MV-4-11 (cell line): ENCODE measurements at regions not wholly inside any gene's neighbourhood (a gene's known extent, or its start where the extent isn't known, plus 50 kb on each side); places are given as distances from the start of the nearest gene placed in this dataset.
A peak's percentile ranks its signal among the peaks of the same experiment; 100 is the strongest.

ENCODE experiments used
- DNase-seq: peaks from one replicate; lab custom pipeline; 2025; lab: John Stamatoyannopoulos, UW

GRCh38 chr6:92634561-92634960 lies 784.8 kb downstream of the EPHA7 start:
- no peak for DNase-seq

- DNase-seq = no peak
Measured at GRCh38 chr6:92623431-92623830, 795.9 kb downstream of the EPHA7 start.

DNA sequence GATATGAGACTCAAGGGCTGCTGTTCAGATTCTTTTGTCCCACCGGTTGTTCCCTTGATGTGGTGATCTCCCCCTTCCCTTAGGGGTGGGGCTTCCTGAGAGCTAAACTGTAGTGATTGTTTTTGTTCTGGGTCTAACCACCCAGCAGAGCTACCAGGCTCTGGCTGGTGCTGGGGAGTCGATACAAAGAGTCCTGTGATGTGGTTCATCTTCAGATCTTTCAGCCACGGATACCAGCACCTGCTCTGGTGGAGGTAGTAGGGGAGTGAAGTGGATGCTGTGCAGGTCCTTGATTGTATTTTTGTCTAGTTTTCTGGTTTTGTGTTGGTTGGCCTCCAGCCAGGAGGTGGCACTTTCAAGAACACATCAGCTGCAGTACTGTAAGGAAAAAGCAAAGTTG lies 801.6 kb downstream of the EPHA7 start:
- DNase-seq = no peak

DNA sequence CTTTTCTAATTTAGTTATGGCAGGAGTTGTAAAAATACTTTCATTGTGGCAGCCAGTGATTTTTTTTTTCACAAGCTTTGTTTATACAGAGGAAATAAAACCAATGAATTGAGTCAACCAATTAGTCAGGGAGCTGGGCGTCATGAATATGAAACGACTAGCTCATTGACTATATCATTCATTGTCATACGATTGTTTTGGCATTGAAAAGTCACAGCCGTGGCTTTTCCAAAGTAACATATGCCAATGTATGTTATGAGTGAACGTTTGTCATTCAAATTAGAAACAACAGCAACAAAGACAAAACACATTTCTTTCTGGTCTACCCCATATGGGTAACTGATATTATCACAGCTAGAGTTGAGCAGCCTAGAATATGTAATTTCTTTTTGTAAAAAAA lies 810.6 kb downstream of the EPHA7 start:
- no peak for DNase-seq

DNA sequence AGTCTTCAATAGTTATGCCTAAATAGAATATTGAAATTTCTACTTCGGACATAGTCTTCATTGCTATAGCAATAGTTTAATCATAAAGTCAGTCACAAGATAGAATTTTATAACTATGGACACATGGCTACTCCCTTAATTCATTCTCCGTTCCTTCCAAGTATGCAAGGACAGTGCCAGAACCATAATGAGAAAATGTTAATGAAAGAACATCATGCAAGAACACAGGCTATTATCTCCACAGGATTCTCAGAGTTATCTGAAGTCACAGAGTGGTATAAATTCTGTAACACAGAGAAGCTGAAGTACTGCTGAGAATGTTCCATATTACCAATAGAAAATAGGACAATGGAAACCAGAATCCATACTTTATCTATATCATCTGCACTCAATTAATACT lies 826.2 kb downstream of the EPHA7 start:
- DNase-seq = no peak

- no peak for DNase-seq
Measured at GRCh38 chr6:92589996-92590395, 829.4 kb downstream of the EPHA7 start.

DNA sequence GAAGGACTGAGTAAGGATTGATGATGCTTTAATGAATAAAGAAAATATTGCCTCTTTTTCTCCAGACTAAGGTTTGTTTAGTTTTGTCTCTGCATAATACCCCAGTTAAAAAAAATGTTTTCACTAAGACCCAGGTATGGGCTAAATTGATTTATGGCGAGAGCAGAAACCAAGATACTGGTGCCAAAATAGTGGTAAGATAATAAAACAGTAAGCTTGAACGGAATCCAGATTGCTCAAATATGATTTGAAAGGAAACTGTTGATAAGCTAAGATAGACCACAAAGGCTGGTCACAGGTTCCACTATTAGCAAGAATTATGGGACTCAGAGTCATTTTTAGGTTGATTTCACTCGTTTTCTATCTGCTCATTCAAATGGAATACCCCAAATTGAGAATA lies 831.2 kb downstream of the EPHA7 start:
- DNase-seq = no peak

GRCh38 chr6:92587525-92587924 lies 831.8 kb downstream of the EPHA7 start:
- no peak for DNase-seq

DNA sequence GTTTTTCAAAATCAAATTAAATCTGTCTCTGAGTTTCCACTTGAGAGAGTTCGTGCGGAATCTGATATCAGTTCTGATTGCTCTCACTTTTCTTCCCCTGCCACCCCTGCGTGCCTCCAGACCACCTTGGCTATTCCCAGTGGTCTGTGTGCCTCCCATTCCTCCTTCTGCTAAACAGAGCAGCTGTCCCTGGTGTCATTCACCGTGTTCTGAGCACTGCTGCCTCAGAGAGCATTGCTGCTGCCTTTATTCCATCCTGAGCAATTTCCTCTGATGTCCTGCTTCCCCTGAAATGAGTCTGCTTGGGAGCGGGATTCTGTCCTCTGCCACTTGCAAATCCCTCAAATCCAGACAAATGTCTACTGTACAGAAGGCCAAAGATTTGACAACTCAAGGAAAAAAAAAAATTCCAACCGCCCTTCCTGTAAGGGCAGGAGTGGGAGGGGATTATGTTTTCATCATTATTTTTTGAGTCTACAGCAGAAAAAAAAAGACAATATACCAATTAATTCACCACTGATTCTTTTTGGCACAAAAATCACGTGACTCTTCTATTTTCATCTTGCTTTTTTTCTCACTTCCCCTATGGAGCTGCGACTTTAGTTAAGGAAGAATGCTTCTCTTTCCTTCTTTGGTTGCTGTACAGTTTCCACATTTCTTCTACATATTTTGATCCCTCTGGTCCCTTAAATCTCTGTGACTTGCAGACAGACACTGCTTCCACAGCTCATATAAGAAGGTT lies 833.0 kb downstream of the EPHA7 start:
- peak; percentile 60 for DNase-seq

DNA sequence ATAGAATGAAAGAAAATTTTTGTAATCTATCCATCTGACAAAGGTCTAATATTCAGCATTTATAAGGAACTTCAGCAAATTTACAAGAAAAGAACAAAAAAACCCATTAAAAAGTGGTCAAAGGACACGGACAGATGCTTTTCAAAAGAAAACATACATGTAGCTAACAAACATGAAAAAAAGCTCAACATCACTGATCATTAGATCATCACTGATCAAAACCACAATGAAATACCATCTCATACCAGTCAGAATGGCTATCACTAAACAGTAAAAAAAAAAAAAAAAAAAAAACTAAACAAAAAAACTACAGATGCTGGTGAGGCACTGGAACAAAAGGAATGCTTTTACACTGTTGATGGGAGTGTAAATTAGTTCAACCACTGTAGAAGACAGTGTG lies 837.1 kb downstream of the EPHA7 start:
- DNase-seq = no peak

- DNase-seq = no peak
Measured at GRCh38 chr6:92577077-92577719, 842.2 kb downstream of the EPHA7 start.

DNA sequence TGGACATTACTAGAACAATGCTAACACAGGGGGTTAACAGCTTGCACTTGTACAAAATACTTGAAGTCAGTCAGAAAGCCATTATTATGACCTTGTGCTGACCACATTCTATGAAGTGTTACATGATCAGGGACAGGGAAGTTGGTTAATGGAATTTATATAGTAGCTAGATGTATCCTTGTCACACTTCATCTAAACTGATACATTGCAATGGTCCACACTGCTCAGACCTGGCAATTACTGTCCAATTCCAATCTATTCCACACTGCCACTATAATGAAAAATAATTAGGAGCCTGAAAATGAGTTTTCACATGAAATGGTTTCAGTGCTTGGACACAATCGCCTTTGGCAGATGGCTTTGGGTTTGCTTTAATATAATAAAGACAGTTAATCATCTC lies 850.8 kb downstream of the EPHA7 start:
- no peak for DNase-seq

- DNase-seq = no peak
Measured at GRCh38 chr6:92566632-92567031, 852.7 kb downstream of the EPHA7 start.

GRCh38 chr6:92564376-92564775 lies 855.0 kb downstream of the EPHA7 start:
- DNase-seq = no peak

DNA sequence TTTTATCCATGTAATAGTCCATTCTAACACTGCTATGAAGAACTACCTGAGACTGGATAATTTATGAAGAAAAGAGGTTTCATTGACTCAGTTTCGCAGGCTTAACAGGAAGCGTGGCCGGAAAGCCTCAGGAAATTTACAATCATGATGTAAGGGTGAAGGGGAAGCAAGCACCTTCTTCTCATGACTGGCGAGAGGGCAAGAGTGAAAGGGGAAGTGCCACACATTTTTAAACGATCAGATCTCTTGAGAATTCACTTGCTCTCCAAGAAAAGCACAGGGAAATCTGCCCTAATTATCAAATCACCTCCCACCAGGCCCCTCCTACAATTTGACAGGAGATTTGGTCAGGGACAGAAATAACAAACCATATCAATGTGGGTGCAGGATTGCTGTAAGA lies 859.7 kb downstream of the EPHA7 start:
- DNase-seq = peak; percentile 89

DNA sequence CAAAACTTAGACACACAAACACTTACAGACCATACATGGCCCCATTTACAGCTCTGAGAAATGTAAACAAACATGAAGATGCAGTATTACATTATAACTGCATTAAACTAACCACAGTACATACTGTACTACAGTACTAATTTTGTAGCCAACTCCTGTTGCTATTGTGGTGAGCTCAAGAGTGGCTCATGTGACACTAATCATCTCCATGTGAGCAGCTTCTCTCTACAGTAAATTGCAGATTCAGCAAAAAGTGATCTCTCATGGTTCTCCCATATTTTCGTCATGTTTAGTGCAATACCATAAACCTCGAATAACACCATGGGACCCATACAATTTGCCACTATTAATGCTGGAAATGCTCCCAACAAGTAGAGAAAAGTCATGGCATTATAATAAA lies 860.4 kb downstream of the EPHA7 start:
- peak; percentile 11 for DNase-seq

DNA sequence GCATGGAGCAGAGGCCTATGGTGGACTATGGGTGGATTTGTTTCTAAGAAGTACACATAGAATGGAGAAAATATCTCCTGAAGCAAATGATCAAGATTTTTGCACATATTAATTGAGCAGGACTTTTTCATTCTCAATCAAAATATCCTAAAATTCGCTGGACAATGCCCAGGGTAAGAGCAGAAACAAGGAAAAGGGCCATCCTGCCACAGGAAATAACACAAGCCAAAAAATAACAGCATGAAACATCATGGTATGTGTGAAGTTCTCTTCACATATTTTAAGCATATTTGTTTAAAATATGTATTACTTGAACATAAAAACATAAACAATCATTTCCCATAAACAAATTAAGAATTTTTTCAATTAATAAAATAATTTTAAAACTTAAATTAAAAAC lies 868.9 kb downstream of the EPHA7 start:
- no peak for DNase-seq

DNA sequence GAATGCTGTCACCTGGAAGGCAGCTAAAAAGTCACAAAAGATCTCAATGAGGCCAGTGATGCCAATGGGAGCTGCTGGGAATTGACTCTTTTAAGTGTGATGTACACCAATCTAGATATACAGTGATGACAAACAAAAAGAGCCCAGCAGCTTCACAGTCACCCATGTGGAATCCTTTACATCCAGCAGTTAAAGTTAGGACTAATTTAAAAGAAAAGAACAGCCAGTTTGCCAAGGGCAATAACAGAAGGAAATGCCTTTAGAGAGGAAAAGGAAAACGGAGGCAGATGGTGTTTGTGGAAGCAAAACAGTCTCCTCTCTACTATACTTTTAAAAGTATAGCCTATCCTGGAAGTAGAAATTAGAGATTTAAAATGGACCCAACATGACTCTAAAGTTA lies 873.5 kb downstream of the EPHA7 start:
- no peak for DNase-seq

GRCh38 chr6:92541448-92542060 lies 877.8 kb downstream of the EPHA7 start:
- DNase-seq = no peak

DNA sequence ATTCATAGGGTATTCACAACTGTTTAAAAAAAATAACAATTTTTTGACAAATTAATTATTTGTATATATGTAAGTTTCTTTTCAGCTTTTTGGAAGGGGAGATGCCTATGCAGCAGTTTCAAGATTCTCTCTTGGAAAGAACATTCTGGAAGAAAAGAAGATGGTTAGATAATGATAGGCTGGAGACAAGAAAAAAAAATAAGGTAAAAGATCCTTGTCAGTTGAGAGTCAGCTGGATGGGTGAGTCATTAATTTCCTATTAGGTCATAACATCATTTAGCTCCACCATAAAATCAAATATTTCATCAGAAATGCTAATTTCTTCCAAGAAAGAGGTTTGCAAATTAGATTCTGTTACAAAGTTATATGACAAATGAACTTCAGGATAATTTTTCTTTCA lies 880.4 kb downstream of the EPHA7 start:
- DNase-seq = no peak

GRCh38 chr6:92538275-92538674 lies 881.1 kb downstream of the EPHA7 start:
- DNase-seq = no peak

DNA sequence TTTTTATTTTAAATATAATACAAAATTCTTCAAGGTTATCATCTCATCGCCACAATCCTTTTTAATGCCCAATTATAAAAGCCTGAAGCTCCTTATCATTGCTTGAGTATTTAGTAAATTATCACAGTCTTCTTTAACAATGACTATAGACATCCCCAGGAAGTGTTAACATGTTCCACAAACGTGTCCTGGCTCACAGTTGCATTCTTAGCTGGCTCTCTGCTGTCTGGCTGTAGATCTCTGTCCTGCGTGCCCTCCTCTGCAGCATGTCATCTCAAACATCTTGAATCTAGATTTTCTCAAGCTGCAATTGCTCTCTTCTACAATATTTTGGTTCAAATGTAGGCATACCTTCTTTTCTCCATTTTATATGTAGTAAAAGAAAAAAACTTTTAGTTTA lies 885.2 kb downstream of the EPHA7 start:
- no peak for DNase-seq

GRCh38 chr6:92522589-92522988 lies 896.8 kb downstream of the EPHA7 start:
- no peak for DNase-seq

DNA sequence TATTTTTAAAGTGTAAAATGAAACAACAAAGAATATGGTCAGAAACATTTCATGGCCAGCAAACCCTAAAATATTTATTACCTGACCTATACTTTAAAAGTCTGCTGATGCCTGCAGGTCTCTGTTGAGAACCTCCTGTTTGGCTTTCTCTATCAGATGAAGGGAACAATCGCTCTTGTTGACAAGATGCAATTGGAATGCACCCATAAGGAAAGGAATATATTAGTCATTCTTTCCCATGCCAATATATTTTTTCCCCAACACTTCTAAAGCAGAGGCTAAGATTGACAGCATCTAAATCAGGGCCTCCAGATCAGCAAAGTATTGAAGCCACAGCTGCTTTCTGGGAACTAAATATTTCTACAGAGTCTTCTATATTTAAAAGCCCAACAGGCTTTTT lies 897.8 kb downstream of the EPHA7 start:
- no peak for DNase-seq
